Caco-2 (cell line): ENCODE measurements at regions not wholly inside any gene's neighbourhood (a gene's known extent, or its start where the extent isn't known, plus 50 kb on each side); places are given as distances from the start of the nearest gene placed in this dataset.
"Not testable (repeated sequence)": the region's sequence is repeated elsewhere in the genome, so short reads cannot be mapped to it uniquely, and the experiment has no call there.

ENCODE experiments used
- BruUV-seq: library from RNA; stranded (reverse); fragments of 400-500 nt; replicated peaks from 2 replicates; lab custom pipeline; 2021; lab: Mats Ljungman, UMichigan
- CTCF ChIA-PET: fragments of 300-600 bp; sonication (Branson Sonifier 250); formaldehyde crosslinking; loops from one replicate; lab custom pipeline; 2022; ENCODE audit warnings: antibody characterized with exemption; lab: Charles Lee
- POLR2A ChIA-PET: fragments of 300-600 bp; sonication (Branson Sonifier 250); formaldehyde crosslinking; loops from one replicate; lab custom pipeline; 2022; ENCODE audit warnings: antibody characterized with exemption; lab: Charles Lee
- DNase-seq, 2 experiments: peaks; one replicate each; pipeline versions ENCODE4 v3.0.0 to v3.0.0-alpha.2; 2020 to 2022
- H3K27me3 ChIP-seq: replicated peaks from 2 replicates; pipeline ENCODE4 v1.6.0; 2011; ENCODE audit warnings: low read length; ENCODE audit not compliant: control insufficient read depth, insufficient read depth
- H3K36me3 ChIP-seq: 2 replicates; pipeline ENCODE4 v1.5.1; 2011; ENCODE audit warnings: low read length; ENCODE audit not compliant: control insufficient read depth, insufficient read depth
- H3K4me1 ChIP-seq: fragments of 250-450 bp; sonication (Bioruptor Pico); 2 replicates; pipeline ENCODE4 v1.5.1; 2020; ENCODE audit warnings: mild to moderate bottlenecking
- H3K4me3 ChIP-seq: 2 replicates; pipeline ENCODE4 v1.5.1; 2011; ENCODE audit warnings: low read depth, mild to moderate bottlenecking, control low read depth, low read length
- H3K9me3 ChIP-seq: fragments of 250-450 bp; sonication (Bioruptor Pico); 2 replicates; pipeline ENCODE4 v1.5.1; 2020; ENCODE audit warnings: mild to moderate bottlenecking, moderate library complexity
- H3K27ac Mint-ChIP-seq: one replicate; pipeline ENCODE4 v1.8.0; 2022; ENCODE audit warnings: mixed read lengths; ENCODE audit not compliant: unreplicated experiment
- H3K27me3 Mint-ChIP-seq: one replicate; pipeline ENCODE4 v1.8.0; 2022; ENCODE audit warnings: mixed read lengths; ENCODE audit not compliant: insufficient read depth, unreplicated experiment
- H3K36me3 Mint-ChIP-seq: one replicate; pipeline ENCODE4 v1.8.0; 2022; ENCODE audit warnings: mild to moderate bottlenecking, mixed read lengths; ENCODE audit not compliant: insufficient read depth, unreplicated experiment
- H3K4me1 Mint-ChIP-seq: one replicate; pipeline ENCODE4 v1.8.0; 2022; ENCODE audit warnings: low read depth, mixed read lengths; ENCODE audit not compliant: unreplicated experiment
- H3K4me3 Mint-ChIP-seq: one replicate; pipeline ENCODE4 v1.8.0; 2022; ENCODE audit warnings: mild to moderate bottlenecking, moderate library complexity, mixed read lengths; ENCODE audit not compliant: unreplicated experiment
- H3K9me3 Mint-ChIP-seq: one replicate; pipeline ENCODE4 v1.8.0; 2022; ENCODE audit warnings: mixed read lengths; ENCODE audit not compliant: unreplicated experiment
- CTCF ChIP-seq, 2 experiments: fragments of 200-600 bp in 1 of 2; IDR thresholded peaks; 1 replicate in 1 of 2; 2 replicates in 1 of 2; pipeline versions ENCODE4 v1.5.1 to v1.8.0; 2011 to 2022; ENCODE audit warnings: antibody characterized with exemption in 1 of 2, control low read depth in 1 of 2, inconsistent platforms in 1 of 2, low read depth in 1 of 2, low read length in 1 of 2, mild to moderate bottlenecking in 1 of 2, moderate library complexity in 1 of 2; ENCODE audit not compliant: insufficient read depth in 1 of 2, severe bottlenecking in 1 of 2, unreplicated experiment in 1 of 2
- intact Hi-C: fragments of 100-400 bp; cut with micrococcal nuclease; formaldehyde crosslinking; loops from one replicate; pipeline ENCODE4 v1.10.0; 2022; ENCODE audit not compliant: unreplicated experiment

GRCh38 chr4:126544276-126544675 is 1088.5 kb upstream of the INTU start:
- no peaks in the 10 kb centered on the region for H3K9me3 Mint-ChIP-seq
- no peak for TF ChIP-seq CTCF (IDR thresholded peaks at IDR 0.05; ENCODE audit: insufficient read depth in 1 of 2, low read depth in 1 of 2, low read length in 1 of 2, severe bottlenecking in 1 of 2, unreplicated experiment in 1 of 2)
- no peak overlapping the region for H3K27ac Mint-ChIP-seq
- Histone ChIP-seq H3K4me1 (no peaks in the 10 kb centered on the region), H3K36me3 (no peaks in the 10 kb centered on the region), H3K27me3 (no peaks in the 10 kb centered on the region), H3K4me3 (no peak overlapping the region), H3K9me3 (no peaks in the 10 kb centered on the region)
- intact Hi-C loops, result no loop called here
- H3K27me3 Mint-ChIP-seq, result no peaks in the 10 kb centered on the region
- no peak overlapping the region for H3K4me3 Mint-ChIP-seq
- no peaks in the 10 kb centered on the region for H3K36me3 Mint-ChIP-seq
- DNase-seq, result no peak
- no TSS peak for BruUV-seq
- ChIA-PET POLR2A (no interaction called here), CTCF (no interaction called here)
- no peaks in the 10 kb centered on the region for H3K4me1 Mint-ChIP-seq

DNA sequence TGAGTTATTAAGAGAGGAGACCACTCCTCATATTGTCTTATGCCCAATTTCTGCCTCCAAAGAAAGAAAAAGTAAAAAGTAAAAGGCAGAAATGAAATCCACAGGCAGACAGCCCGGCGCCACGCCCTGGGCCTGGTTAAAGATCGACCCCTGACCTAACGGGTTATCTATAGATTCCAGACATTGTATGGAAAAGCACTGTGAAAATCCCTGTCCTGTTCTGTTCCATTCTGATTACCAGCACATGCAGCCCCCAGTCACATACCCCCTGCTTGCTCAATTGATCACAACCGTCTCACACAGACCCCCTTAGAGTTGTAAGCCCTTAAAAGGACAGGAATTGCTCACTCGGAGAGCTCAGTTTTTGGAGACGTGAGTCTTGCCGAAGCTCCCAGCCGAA is 1086.6 kb upstream of the INTU start:
- H3K9me3 ChIP-seq, H3K9me3 Mint-ChIP-seq, BruUV-seq, POLR2A ChIA-PET, H3K4me1 Mint-ChIP-seq, H3K4me3 ChIP-seq, H3K27me3 Mint-ChIP-seq, H3K36me3 Mint-ChIP-seq, intact Hi-C loops, H3K4me1 ChIP-seq, DNase-seq, H3K4me3 Mint-ChIP-seq, CTCF ChIA-PET, H3K36me3 ChIP-seq, H3K27me3 ChIP-seq, H3K27ac Mint-ChIP-seq: not testable (repeated sequence)

DNA sequence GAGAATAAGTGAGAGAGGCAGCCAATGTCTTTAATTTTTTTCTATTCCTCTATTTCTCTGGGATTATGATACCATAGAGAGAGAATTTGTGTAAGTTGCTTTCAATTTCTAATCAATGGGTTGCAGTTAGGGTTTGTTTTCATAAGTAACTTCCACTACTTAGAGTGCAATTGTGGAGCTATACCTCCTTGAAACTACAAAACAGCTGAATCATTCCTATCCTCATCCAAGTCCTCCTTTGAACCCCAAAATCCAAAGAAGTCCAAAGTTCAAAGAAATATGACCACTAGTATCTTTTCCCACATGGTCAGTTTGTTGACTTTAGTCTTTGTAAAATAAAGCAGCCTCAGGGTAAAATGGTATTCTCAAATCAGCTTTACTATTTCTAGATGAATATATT is 1085.4 kb upstream of the INTU start:
- Mint-ChIP-seq H3K36me3 (no peaks in the 10 kb centered on the region), H3K4me3 (no peak overlapping the region), H3K9me3 (no peaks in the 10 kb centered on the region), H3K27me3 (no peaks in the 10 kb centered on the region), H3K4me1 (no peaks in the 10 kb centered on the region), H3K27ac (no peak overlapping the region)
- no TSS peak for BruUV-seq
- H3K9me3 ChIP-seq, result no peaks in the 10 kb centered on the region
- intact Hi-C loops, result no loop called here
- ChIA-PET POLR2A (no interaction called here), CTCF (no interaction called here)
- H3K4me3 ChIP-seq, result no peak overlapping the region
- H3K36me3 ChIP-seq, result no peaks in the 10 kb centered on the region
- no peak for DNase-seq
- H3K4me1 ChIP-seq, result no peaks in the 10 kb centered on the region
- no peak for TF ChIP-seq CTCF (IDR thresholded peaks at IDR 0.05; ENCODE audit: insufficient read depth in 1 of 2, low read depth in 1 of 2, low read length in 1 of 2, severe bottlenecking in 1 of 2, unreplicated experiment in 1 of 2)
- no peaks in the 10 kb centered on the region for H3K27me3 ChIP-seq

DNA sequence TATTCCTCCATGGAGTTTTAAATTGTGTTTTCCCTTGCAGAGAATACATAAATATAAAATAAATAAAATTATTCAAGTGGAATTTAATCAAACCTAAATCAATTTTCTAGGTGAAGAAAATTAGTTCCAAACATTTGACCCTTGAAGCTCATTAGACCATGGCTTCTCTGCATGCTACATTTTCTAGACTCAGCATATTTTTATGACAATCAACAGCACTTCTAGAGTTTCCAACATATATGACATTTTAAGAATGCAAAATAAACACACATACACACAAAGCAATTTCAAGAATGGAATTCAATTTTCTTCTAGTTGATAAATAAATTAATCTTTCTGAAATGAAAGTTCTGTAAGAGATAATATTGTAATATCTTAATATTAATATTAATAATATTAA is 1083.9 kb upstream of the INTU start:
- H3K27ac Mint-ChIP-seq, result no peak overlapping the region
- Histone ChIP-seq H3K9me3 (no peaks in the 10 kb centered on the region), H3K36me3 (no peaks in the 10 kb centered on the region), H3K27me3 (no peaks in the 10 kb centered on the region), H3K4me1 (no peaks in the 10 kb centered on the region), H3K4me3 (no peak overlapping the region)
- no peak overlapping the region for H3K4me3 Mint-ChIP-seq
- TF ChIP-seq CTCF (IDR thresholded peaks at IDR 0.05; ENCODE audit: insufficient read depth in 1 of 2, low read depth in 1 of 2, low read length in 1 of 2, severe bottlenecking in 1 of 2, unreplicated experiment in 1 of 2), result no peak
- intact Hi-C loops, result no loop called here
- no peak for DNase-seq
- BruUV-seq, result no TSS peak
- no peaks in the 10 kb centered on the region for H3K9me3 Mint-ChIP-seq
- H3K36me3 Mint-ChIP-seq, result no peaks in the 10 kb centered on the region
- no peaks in the 10 kb centered on the region for H3K4me1 Mint-ChIP-seq
- no peaks in the 10 kb centered on the region for H3K27me3 Mint-ChIP-seq
- ChIA-PET CTCF (no interaction called here), POLR2A (no interaction called here)
